CD14-positive monocyte (primary cell): ENCODE measurements at regions not wholly inside any gene's neighbourhood (a gene's known extent, or its start where the extent isn't known, plus 50 kb on each side); places are given as distances from the start of the nearest gene placed in this dataset.
"Not testable (repeated sequence)": the region's sequence is repeated elsewhere in the genome, so short reads cannot be mapped to it uniquely, and the experiment has no call there.

Experiments
- DNase-seq, 3 donors: peaks; one replicate each; pipeline ENCODE4 v3.0.0-alpha.2; 2011 to 2022
- H2AFZ ChIP-seq: 2 replicates; pipeline ENCODE4 v1.6.0; 2012; ENCODE audit warnings: mild to moderate bottlenecking, low read depth, low read length, inconsistent platforms; ENCODE audit not compliant: insufficient read depth, poor library complexity, severe bottlenecking
- H3K27ac ChIP-seq, 2 donors: 1 replicate in 1 of 2; 2 replicates in 1 of 2; pipeline ENCODE4 v1.5.1; 2012 to 2013; ENCODE audit warnings: low read length in 2 of 2, control low read depth in 1 of 2, inconsistent platforms in 1 of 2, low read depth in 1 of 2, mild to moderate bottlenecking in 1 of 2
- H3K27me3 ChIP-seq, 2 donors: one replicate each; pipeline versions ENCODE4 v1.6.0 to v1.6.1; 2011 to 2013; ENCODE audit warnings: low read length in 2 of 2; ENCODE audit not compliant: control insufficient read depth in 2 of 2, insufficient read depth in 2 of 2
- H3K36me3 ChIP-seq, 2 donors: replicated peaks in 1 of 2; 1 replicate in 1 of 2; 2 replicates in 1 of 2; pipeline versions ENCODE4 v1.5.1 to v1.6.1; 2012 to 2013; ENCODE audit warnings: low read length in 2 of 2, control low read depth in 1 of 2, inconsistent platforms in 1 of 2, mild to moderate bottlenecking in 1 of 2; ENCODE audit not compliant: insufficient read depth in 2 of 2, control insufficient read depth in 1 of 2
- H3K4me1 ChIP-seq, 2 donors: 1 replicate in 1 of 2; 2 replicates in 1 of 2; pipeline versions ENCODE4 v1.5.1 to v1.6.1; 2012 to 2013; ENCODE audit warnings: low read length in 2 of 2, control low read depth in 1 of 2, inconsistent platforms in 1 of 2, mild to moderate bottlenecking in 1 of 2, moderate library complexity in 1 of 2; ENCODE audit not compliant: insufficient read depth in 2 of 2, control insufficient read depth in 1 of 2
- H3K4me2 ChIP-seq: replicated peaks from 2 replicates; pipeline ENCODE3; 2012; ENCODE audit warnings: low read length, moderate library complexity, mild to moderate bottlenecking; ENCODE audit not compliant: poor library complexity, severe bottlenecking; ENCODE audit errors: extremely low read depth
- H3K4me3 ChIP-seq, 3 experiments: fragments of 200-600 bp in 1 of 3; sonication (generic) in 1 of 3; replicated peaks in 1 of 3; 1 replicate in 2 of 3; 2 replicates in 1 of 3; pipeline ENCODE4 v1.5.1; 2011 to 2013; ENCODE audit warnings: low read length in 3 of 3, mild to moderate bottlenecking in 3 of 3, control low read depth in 2 of 3, low read depth in 2 of 3, inconsistent platforms in 1 of 3, moderate library complexity in 1 of 3
- H3K79me2 ChIP-seq: 2 replicates; pipeline ENCODE4 v1.6.0; 2012; ENCODE audit warnings: mild to moderate bottlenecking, control low read depth, inconsistent platforms, low read length, moderate library complexity; ENCODE audit not compliant: insufficient read depth
- H3K9ac ChIP-seq: 2 replicates; pipeline ENCODE4 v1.6.0; 2017; ENCODE audit warnings: low read length, mild to moderate bottlenecking; ENCODE audit not compliant: insufficient read depth, poor library complexity, severe bottlenecking
- H3K9me3 ChIP-seq, 2 donors: replicated peaks in 1 of 2; 1 replicate in 1 of 2; 2 replicates in 1 of 2; pipeline versions ENCODE4 v1.5.1 to v1.6.1; 2012 to 2013; ENCODE audit warnings: low read length in 2 of 2, control low read depth in 1 of 2; ENCODE audit not compliant: control insufficient read depth in 1 of 2, insufficient read depth in 1 of 2
- H4K20me1 ChIP-seq: 2 replicates; pipeline ENCODE4 v1.6.0; 2012; ENCODE audit warnings: mild to moderate bottlenecking, low read length, control low read depth, moderate library complexity; ENCODE audit not compliant: insufficient read depth
- H3K27ac Mint-ChIP-seq, 7 donors: one replicate each; pipeline ENCODE4 v1.8.0; 2020; ENCODE audit warnings: mild to moderate bottlenecking in 7 of 7, mixed read lengths in 7 of 7, moderate library complexity in 6 of 7, inconsistent platforms in 2 of 7
- H3K27me3 Mint-ChIP-seq, 3 donors: one replicate each; pipeline ENCODE4 v1.8.0; 2021 to 2022; ENCODE audit warnings: low read depth in 3 of 3, mild to moderate bottlenecking in 3 of 3, mixed read lengths in 3 of 3, moderate library complexity in 3 of 3, inconsistent platforms in 1 of 3
- H3K36me3 Mint-ChIP-seq, 2 donors: one replicate each; pipeline ENCODE4 v1.8.0; 2020; ENCODE audit warnings: mixed read lengths in 2 of 2, inconsistent platforms in 1 of 2, mild to moderate bottlenecking in 1 of 2
- H3K4me1 Mint-ChIP-seq: one replicate; pipeline ENCODE4 v1.8.0; 2020; ENCODE audit warnings: mild to moderate bottlenecking, mixed read lengths
- H3K4me3 Mint-ChIP-seq, 2 donors: one replicate each; pipeline ENCODE4 v1.8.0; 2020; ENCODE audit warnings: mild to moderate bottlenecking in 2 of 2, mixed read lengths in 2 of 2, moderate library complexity in 1 of 2
- H3K9me3 Mint-ChIP-seq, 7 donors: one replicate each; pipeline ENCODE4 v1.8.0; 2020 to 2022; ENCODE audit warnings: mixed read lengths in 7 of 7, mild to moderate bottlenecking in 6 of 7, moderate library complexity in 6 of 7, inconsistent platforms in 2 of 7
- WGBS: methylation state at CpG from one replicate; pipeline ENCODE4 v1.1.5; 2013; ENCODE audit warnings: missing lambda C conversion rate; ENCODE audit not compliant: insufficient coverage; 5-methylcytosine and 5-hydroxymethylcytosine counted together
- intact Hi-C, 2 donors: fragments of 100-400 bp; cut with micrococcal nuclease; formaldehyde crosslinking; loops; one replicate each; pipeline versions ENCODE4 v1.15.0 to v1.15.1; 2023
- TF ChIP-seq, protein P1 (sequence below): fragments of 200-600 bp; IDR thresholded peaks from one replicate; pipeline ENCODE4 v1.8.0; 2022; ENCODE audit warnings: antibody characterized with exemption, mild to moderate bottlenecking

DNA sequence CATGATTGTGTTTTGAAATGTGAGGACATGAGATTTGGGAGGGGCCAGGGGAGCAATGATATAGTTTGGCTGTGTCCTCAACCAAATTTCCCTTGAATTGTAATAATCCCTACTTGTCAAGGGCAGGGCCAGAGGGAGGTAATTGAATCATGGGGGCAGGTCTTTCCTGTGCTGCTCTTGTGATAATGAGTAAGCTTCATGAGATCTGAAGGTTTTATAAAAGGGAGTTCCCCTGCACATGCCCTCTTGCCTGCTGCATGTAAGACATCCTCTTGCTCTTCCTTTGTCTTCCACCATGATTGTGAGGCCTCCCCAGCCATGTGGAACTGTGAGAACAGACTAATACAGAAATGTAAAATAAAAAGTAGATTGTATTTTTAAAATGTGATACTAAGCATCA lies 1294.9 kb downstream of the ADGRL3 start:
- no peak overlapping the region for H3K4me3 Mint-ChIP-seq
- peaks cover 7 to 22% (median 12%) of the 10 kb centered on the region in 7 donors for H3K9me3 Mint-ChIP-seq
- TF ChIP-seq, protein P1, sequence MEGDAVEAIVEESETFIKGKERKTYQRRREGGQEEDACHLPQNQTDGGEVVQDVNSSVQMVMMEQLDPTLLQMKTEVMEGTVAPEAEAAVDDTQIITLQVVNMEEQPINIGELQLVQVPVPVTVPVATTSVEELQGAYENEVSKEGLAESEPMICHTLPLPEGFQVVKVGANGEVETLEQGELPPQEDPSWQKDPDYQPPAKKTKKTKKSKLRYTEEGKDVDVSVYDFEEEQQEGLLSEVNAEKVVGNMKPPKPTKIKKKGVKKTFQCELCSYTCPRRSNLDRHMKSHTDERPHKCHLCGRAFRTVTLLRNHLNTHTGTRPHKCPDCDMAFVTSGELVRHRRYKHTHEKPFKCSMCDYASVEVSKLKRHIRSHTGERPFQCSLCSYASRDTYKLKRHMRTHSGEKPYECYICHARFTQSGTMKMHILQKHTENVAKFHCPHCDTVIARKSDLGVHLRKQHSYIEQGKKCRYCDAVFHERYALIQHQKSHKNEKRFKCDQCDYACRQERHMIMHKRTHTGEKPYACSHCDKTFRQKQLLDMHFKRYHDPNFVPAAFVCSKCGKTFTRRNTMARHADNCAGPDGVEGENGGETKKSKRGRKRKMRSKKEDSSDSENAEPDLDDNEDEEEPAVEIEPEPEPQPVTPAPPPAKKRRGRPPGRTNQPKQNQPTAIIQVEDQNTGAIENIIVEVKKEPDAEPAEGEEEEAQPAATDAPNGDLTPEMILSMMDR = no peak
- no peaks in the 10 kb centered on the region for H3K79me2 ChIP-seq
- H3K4me3 ChIP-seq = no peak overlapping the region
- H3K4me2 ChIP-seq = no peak overlapping the region
- no peaks in the 10 kb centered on the region for H3K36me3 ChIP-seq
- H3K27me3 ChIP-seq = no peaks in the 10 kb centered on the region
- intact Hi-C loops = no loop called here
- H3K27me3 Mint-ChIP-seq = peaks cover 0 to 2% (median 0%) of the 10 kb centered on the region in 3 donors
- no peaks in the 10 kb centered on the region for H3K4me1 Mint-ChIP-seq
- no peaks in the 10 kb centered on the region for H3K4me1 ChIP-seq
- H3K36me3 Mint-ChIP-seq = no peaks in the 10 kb centered on the region
- H4K20me1 ChIP-seq = no peaks in the 10 kb centered on the region
- H2AFZ ChIP-seq = no peak overlapping the region
- H3K9me3 ChIP-seq = peaks cover 0 to 15% of the 10 kb centered on the region in 2 donors
- no peak overlapping the region for H3K27ac Mint-ChIP-seq
- H3K9ac ChIP-seq = no peak overlapping the region
- no peak for DNase-seq
- no peak overlapping the region for H3K27ac ChIP-seq

DNA sequence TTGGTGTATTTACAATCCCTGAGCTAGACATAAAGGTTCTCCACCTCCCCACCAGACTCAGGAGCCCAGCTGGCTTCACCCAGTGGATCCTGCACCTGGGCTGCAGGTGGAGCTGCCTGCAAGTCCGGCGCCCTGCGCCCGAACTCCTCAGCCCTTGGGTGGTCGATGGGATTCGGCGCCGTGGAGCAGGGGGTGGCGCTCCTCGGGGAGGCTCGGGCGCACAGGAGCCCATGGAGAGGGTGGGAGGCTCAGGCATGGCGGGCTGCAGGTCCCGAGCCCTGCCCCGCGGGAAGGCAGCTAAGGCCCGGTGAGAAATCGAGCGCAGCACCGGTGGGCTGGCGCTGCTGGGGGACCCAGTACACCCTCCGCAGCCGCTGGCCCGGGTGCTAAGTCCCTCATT lies 1291.6 kb downstream of the ADGRL3 start:
- H3K27me3 ChIP-seq, H3K27me3 Mint-ChIP-seq, H3K4me2 ChIP-seq, H3K36me3 Mint-ChIP-seq, H3K9ac ChIP-seq, H3K4me1 Mint-ChIP-seq, H4K20me1 ChIP-seq, H3K4me1 ChIP-seq, DNase-seq, H3K27ac Mint-ChIP-seq, H3K4me3 ChIP-seq, H3K4me3 Mint-ChIP-seq, H2AFZ ChIP-seq, H3K27ac ChIP-seq, H3K36me3 ChIP-seq, H3K79me2 ChIP-seq, intact Hi-C loops: not testable (repeated sequence)
- 95% methylated on average over 12 of the region's 24 CpGs for WGBS
- peaks cover 0 to 18% of the 10 kb centered on the region in 2 donors for H3K9me3 ChIP-seq
- H3K9me3 Mint-ChIP-seq = peaks cover 7 to 25% (median 12%) of the 10 kb centered on the region in 7 donors
